T-helper 2 cell treated with Interferon-gamma antibody and Interleukin-4, amounts not matched to agents 5 μg/mL and 100 μg/mL, for 36 hours (primary cell): ENCODE measurements at regions not wholly inside any gene's neighbourhood (a gene's known extent, or its start where the extent isn't known, plus 50 kb on each side); places are given as distances from the start of the nearest gene placed in this dataset.
"Not testable (repeated sequence)": the region's sequence is repeated elsewhere in the genome, so short reads cannot be mapped to it uniquely, and the experiment has no call there.

Source experiments
- DNase-seq: peaks from one replicate; pipeline ENCODE4 v3.0.0; 2021; ENCODE audit warnings: low spot score
- H3K27ac Mint-ChIP-seq: one replicate; pipeline ENCODE4 v1.8.0; 2021; ENCODE audit warnings: mild to moderate bottlenecking, mixed read lengths
- H3K27me3 Mint-ChIP-seq: one replicate; pipeline ENCODE4 v1.8.0; 2021; ENCODE audit warnings: low read depth, mixed read lengths
- H3K36me3 Mint-ChIP-seq: one replicate; pipeline ENCODE4 v1.8.0; 2021; ENCODE audit warnings: low read depth, mixed read lengths
- H3K4me1 Mint-ChIP-seq: one replicate; pipeline ENCODE4 v1.8.0; 2021; ENCODE audit warnings: low read depth, mixed read lengths
- H3K4me3 Mint-ChIP-seq: one replicate; pipeline ENCODE4 v1.8.0; 2022; ENCODE audit warnings: mild to moderate bottlenecking, moderate library complexity, mixed read lengths
- H3K9me3 Mint-ChIP-seq: one replicate; pipeline ENCODE4 v1.8.0; 2021; ENCODE audit warnings: mixed read lengths

DNA sequence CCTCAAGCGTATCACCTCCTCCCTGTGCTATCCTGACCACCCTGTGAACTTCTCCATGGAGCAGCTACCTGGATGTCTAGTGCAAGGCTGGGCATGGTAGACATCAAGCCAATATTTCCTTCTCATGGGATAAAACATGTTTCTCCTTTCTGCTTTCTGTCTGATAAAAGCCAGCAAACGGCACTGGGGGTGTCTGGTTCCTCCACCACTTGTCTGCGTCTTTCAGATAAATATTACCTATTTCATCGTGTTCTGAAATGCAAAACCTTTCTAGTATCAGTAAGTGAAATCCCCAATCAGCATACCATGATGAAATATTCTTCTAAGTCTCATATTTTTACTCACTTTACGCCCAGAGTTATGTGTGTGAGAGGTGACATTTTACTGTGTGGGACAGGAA is 340.2 kb downstream of the BCL2L11 start:
- not testable (repeated sequence) for H3K27ac Mint-ChIP-seq, H3K36me3 Mint-ChIP-seq, H3K4me1 Mint-ChIP-seq, H3K9me3 Mint-ChIP-seq, H3K27me3 Mint-ChIP-seq, DNase-seq, H3K4me3 Mint-ChIP-seq

DNA sequence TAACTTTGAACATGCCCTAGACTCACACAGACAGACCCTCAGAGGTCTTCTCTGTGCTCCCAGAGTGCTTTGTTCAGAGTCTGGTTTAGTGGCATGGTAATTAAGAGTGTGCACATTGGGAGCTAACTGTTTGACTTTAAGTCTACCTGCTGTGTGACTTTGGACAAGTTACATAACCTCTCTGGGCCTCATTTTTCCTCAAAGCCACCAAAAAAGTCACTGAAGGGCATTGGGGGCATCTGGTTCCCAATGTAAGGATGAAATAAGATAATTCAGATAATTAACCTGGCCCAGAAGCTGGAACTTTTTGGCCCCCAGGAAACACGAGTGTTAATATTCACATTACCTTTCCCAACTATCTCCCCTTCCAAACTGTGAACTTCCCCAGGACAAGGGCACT is 341.1 kb downstream of the BCL2L11 start:
- H3K9me3 Mint-ChIP-seq, H3K4me1 Mint-ChIP-seq, H3K36me3 Mint-ChIP-seq, DNase-seq, H3K27ac Mint-ChIP-seq, H3K27me3 Mint-ChIP-seq, H3K4me3 Mint-ChIP-seq: not testable (repeated sequence)

DNA sequence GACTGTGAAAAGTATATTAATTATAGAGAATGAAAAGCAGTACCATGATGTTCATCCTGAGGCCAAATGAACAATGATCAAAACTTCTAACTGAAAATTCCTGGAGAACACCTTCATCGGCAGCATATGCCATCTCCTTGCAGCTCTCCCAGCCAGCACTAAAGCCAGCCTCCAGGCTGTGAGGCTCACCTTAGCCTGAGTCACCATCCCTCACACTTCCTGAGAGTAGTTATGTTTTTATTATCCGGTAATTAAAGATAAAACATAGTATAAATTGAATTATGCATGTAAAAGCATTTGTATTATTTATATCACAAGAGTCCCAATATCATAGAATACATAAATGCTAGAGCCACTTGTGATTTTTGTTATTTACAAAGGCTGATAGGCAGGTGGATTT is 341.9 kb downstream of the BCL2L11 start:
- H3K36me3 Mint-ChIP-seq, H3K27me3 Mint-ChIP-seq: not testable (repeated sequence)

DNA sequence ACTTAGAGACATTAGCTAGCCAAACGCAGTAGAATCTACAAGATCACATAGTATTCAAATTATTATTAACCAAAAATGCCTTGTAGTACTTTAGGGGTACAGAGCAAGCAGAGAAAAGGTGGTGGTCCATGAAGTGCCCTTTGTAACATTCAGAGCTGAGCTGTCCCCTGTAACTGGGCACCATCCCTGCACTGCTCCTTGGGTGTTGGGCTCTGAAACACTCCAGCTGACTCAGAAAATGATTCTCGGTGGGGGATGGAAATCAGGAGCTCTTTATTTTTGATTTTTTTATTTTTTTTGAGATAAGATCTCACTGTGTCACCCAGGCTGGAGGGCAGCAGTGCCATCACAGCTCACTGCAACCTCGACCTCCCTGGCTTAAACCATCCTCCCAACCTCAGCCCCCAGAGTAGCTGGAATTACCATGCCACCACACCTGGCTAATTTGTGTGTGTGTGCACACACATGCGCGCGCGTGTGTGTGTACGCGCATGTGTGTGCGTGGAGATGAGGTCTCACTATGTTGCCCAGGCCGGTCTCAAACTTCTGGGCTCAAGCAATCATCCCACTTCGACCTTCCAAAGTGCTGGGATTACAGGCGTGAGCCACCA is 342.6 kb downstream of the BCL2L11 start:
- DNase-seq, result peak; percentile 34
- H3K9me3 Mint-ChIP-seq, H3K27me3 Mint-ChIP-seq, H3K36me3 Mint-ChIP-seq: not testable (repeated sequence)
- Mint-ChIP-seq H3K4me3 (peak overlapping the region; percentile 29), H3K4me1 (peaks cover 12% of the 10 kb centered on the region), H3K27ac (peak overlapping the region; percentile 36)

More for the DNA sequence above, 341.9 kb downstream of the BCL2L11 start:
- not testable (repeated sequence) for H3K9me3 Mint-ChIP-seq, H3K4me3 Mint-ChIP-seq, DNase-seq, H3K27ac Mint-ChIP-seq
- peaks cover 12% of the 10 kb centered on the region for H3K4me1 Mint-ChIP-seq

DNA sequence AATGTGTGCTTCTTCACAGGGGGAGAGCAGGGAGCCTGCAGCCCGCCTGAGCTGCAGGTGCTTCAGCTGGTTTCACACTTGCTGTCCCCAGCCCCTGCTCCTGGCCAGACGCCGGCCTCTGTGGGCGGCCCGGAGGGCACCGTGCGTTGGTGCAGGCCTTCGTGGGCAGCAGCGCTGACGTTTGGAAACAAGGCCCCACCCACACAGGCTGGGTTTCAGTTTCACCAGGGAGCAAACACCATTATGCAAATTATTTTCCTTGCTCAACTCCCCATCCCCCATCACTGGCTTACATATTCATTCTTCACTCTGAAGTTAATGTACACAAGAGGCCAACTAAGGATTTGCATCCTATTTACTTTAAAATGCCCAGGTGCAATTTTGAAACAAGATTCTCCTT is 343.2 kb downstream of the BCL2L11 start:
- not testable (repeated sequence) for H3K36me3 Mint-ChIP-seq, H3K4me3 Mint-ChIP-seq, H3K27ac Mint-ChIP-seq, H3K27me3 Mint-ChIP-seq, H3K9me3 Mint-ChIP-seq
- H3K4me1 Mint-ChIP-seq, result peaks cover 12% of the 10 kb centered on the region
- peak; percentile 57 for DNase-seq

DNA sequence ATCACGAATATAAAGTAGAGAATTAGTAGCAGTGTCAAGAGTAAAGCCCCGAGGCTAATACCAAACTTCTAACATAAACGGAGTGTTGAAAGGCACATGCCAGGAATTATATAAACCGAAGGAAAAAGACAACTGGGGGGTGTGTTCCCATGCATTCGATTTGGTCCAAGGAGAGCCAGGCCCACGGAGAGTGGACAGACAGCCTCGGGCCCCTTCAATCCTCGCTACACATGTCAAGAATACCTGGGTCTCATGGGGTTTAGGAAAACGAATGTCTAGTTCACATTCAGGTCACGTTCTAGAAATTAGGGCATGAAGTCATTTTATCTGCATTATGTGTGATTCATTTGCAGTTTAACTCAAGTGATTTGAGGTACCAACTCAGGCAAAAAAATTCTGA is 343.7 kb downstream of the BCL2L11 start:
- DNase-seq, H3K27ac Mint-ChIP-seq, H3K4me3 Mint-ChIP-seq, H3K36me3 Mint-ChIP-seq, H3K27me3 Mint-ChIP-seq, H3K9me3 Mint-ChIP-seq: not testable (repeated sequence)
- peaks cover 12% of the 10 kb centered on the region for H3K4me1 Mint-ChIP-seq

DNA sequence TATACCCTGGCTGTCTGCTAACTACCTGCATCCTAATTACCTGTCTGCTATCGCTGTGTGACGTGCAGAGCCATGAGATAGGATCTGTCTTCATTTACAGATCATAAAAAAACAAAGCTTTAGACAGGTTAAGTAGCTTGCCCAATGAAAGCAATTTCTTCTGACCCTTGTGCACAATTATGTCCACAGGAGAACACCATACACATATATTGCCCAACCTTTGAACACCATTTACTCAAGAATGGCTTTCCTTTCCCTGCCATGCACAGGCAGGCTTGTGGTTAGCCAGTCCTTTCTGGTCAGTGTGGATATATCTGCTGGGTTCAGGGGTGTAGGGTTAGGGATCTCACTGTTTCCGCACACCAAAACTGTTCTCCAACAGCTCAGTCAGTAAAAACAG is 344.8 kb downstream of the BCL2L11 start:
- H3K36me3 Mint-ChIP-seq, H3K4me3 Mint-ChIP-seq, DNase-seq, H3K27ac Mint-ChIP-seq, H3K9me3 Mint-ChIP-seq, H3K27me3 Mint-ChIP-seq: not testable (repeated sequence)
- H3K4me1 Mint-ChIP-seq, result peaks cover 12% of the 10 kb centered on the region

DNA sequence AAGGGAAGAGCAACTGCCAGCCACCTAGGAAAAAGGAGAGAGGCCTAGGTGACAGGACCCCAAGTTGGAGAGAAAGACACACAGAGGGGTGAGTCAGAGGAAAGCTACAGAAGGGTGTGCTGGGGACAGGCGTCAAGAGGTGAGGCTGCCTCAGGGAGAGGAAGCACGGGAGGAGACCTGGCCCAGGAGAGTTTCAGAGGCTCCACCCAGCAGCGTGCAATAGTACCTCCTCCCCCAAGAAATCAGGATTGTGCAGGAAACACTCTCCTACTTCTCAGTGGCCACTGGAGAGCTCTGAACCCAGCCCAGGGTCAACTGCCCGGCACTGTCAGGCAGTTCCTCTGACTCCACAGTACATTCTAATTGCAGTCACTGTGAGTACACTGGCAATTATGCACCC is 346.0 kb downstream of the BCL2L11 start:
- not testable (repeated sequence) for H3K36me3 Mint-ChIP-seq, H3K27me3 Mint-ChIP-seq, DNase-seq, H3K27ac Mint-ChIP-seq, H3K9me3 Mint-ChIP-seq, H3K4me3 Mint-ChIP-seq
- H3K4me1 Mint-ChIP-seq, result peaks cover 10% of the 10 kb centered on the region

DNA sequence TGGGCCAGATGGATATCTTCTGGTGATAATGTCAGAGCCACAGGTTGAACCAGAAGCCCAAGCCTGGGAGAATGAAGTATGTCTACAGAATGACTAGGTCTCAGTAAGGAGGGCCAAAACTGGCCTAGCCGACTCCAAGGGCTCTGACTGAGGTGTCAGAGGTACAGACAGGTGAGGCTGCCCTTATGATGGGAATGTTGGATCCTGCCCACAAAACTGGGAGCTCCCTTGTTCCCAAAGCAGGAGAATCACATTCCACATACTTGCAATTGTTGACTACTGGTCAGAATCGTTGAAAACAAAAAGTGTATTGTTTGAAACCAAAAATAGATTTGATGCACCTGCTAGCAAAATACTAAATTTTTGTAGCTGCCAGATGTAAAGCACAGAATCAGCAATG is 350.2 kb downstream of the BCL2L11 start:
- not testable (repeated sequence) for DNase-seq, H3K27ac Mint-ChIP-seq, H3K4me3 Mint-ChIP-seq, H3K27me3 Mint-ChIP-seq, H3K9me3 Mint-ChIP-seq
- peaks cover 18% of the 10 kb centered on the region for H3K4me1 Mint-ChIP-seq
- H3K36me3 Mint-ChIP-seq, result peaks cover 15% of the 10 kb centered on the region

DNA sequence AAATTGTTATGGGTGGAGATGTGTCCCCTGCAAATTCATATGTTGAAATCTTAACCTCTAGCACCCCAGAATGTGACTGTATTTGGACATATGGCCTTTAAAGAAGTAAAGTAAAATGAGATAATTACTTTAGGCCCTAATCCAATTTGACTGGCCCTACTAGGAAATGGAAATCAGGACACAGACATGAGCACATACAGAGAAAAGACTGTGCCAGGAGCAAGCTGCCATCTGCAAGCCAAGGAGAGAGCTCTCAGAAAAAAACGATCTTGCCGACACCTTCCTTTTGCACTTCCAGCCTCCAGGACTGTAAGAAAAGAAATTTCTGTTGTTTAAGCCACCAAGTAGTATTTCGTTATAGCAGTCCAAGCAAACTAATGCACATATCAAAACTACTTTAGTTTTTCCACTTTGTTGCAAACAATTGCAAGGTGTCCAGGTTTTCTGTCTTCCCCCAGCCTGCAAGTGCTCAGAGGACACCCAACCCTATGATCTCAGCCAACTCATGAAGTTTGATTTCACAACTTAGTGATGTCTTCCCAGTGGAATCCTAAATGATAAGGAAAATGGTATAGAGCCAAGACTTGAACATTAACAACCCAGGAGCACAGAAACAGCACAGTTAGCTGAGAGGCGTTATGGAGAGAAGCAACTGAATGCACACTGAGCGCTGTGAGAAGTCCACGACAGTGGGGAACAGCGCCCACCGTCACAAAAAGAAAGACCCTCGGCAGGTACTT is 351.2 kb downstream of the BCL2L11 start:
- H3K4me3 Mint-ChIP-seq, H3K9me3 Mint-ChIP-seq, DNase-seq, H3K27me3 Mint-ChIP-seq, H3K27ac Mint-ChIP-seq: not testable (repeated sequence)
- peaks cover 15% of the 10 kb centered on the region for H3K36me3 Mint-ChIP-seq
- H3K4me1 Mint-ChIP-seq, result peaks cover 15% of the 10 kb centered on the region

DNA sequence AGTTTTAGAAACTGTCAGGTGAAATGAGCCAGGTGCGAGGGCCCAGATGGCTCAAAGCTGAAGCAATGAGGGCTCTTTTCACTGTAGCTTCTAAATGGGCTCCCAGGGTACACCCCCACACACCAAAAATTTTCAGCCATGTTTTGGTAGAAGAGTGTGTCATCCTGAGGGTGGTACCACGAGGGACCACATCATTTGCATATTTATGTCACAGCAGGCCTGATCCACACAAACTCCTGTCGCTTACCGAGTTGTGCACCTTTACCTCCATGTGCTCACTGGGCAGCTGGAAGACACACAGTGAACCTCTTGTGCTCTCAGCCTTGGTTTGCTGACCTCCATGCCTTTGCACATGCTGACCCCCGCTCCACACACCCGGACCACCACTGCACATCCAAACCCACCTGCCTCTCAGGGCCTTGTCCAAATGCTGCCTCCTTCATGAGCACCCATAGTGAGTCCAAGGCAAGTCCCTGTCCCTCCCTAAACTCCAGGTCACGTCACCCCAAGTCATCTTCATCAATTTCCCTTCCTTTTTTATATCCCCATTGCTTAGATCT is 352.2 kb downstream of the BCL2L11 start:
- H3K27ac Mint-ChIP-seq, H3K9me3 Mint-ChIP-seq, H3K27me3 Mint-ChIP-seq, H3K4me3 Mint-ChIP-seq: not testable (repeated sequence)
- Mint-ChIP-seq H3K4me1 (peaks cover 13% of the 10 kb centered on the region), H3K36me3 (peaks cover 13% of the 10 kb centered on the region)
- peak; percentile 48 for DNase-seq

DNA sequence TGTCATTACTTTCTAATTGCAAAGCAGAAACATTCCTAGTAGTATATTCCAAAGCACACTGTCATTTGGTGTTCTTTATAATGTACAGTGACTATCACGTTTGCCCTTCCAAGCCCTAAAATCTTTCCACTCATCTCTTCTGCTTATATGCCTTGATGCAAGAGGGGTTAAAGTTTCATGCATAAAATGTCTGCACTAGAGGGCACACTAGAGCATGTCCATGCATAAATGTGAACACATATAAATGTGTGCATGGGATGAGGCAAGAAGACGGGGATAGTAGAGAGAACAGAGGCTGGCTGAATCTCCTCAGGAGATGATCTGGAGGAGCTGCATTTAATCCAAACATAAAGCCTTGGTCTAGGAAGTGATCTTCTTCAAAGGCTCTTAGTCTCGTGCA is 352.8 kb downstream of the BCL2L11 start:
- Mint-ChIP-seq H3K4me1 (peaks cover 13% of the 10 kb centered on the region), H3K36me3 (peaks cover 13% of the 10 kb centered on the region)
- H3K27me3 Mint-ChIP-seq, H3K9me3 Mint-ChIP-seq, DNase-seq, H3K27ac Mint-ChIP-seq, H3K4me3 Mint-ChIP-seq: not testable (repeated sequence)

DNA sequence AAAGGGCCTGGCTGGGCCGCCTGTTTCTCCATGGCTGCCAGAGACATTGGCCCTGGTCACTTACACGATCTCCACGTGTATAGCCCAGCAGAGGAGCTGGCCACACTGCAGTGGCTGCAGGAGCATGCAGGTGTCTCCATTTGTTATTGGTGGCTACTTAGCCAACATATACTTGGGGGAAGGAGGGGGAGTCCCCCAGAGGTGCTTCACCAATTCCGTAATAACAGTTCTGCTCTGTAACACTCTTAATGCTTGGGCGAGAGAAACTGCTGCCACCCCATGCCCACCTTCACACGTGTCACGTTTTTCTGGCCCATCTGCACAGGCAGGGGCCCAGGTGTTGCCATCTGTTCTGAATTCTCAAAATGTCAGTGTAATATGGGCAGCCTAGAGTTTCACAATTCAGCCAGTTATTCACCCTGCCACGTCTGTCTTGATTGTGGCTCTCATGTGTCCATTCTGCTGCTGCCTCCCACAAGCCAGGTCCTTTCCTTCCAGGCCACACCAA is 353.5 kb downstream of the BCL2L11 start:
- H3K9me3 Mint-ChIP-seq, DNase-seq, H3K4me3 Mint-ChIP-seq, H3K27ac Mint-ChIP-seq, H3K27me3 Mint-ChIP-seq: not testable (repeated sequence)
- Mint-ChIP-seq H3K4me1 (peaks cover 19% of the 10 kb centered on the region), H3K36me3 (peaks cover 13% of the 10 kb centered on the region)

DNA sequence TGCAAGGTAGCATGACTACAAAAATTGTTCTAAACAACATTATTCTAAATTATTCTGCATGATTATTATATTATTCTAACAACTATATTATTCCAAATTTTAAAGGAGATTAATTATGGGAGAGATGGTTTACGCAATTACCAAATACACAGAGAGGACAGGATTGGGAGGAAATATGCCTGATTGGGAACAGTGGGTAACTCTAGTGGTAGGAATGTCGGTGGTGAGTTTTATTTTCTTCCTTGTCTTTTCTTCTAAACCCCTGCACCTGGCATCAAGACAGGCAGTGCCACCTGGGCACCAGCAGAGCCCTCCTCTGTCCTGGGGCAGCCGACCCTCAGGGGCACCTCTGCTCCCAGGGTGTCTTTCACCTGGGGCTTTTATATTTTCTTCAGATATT is 357.6 kb downstream of the BCL2L11 start:
- not testable (repeated sequence) for H3K4me3 Mint-ChIP-seq, H3K27ac Mint-ChIP-seq, H3K27me3 Mint-ChIP-seq, DNase-seq, H3K9me3 Mint-ChIP-seq
- Mint-ChIP-seq H3K4me1 (peaks cover 27% of the 10 kb centered on the region), H3K36me3 (peaks cover 11% of the 10 kb centered on the region)
